RWPE2 (cell line): ENCODE measurements at regions not wholly inside any gene's neighbourhood (a gene's known extent, or its start where the extent isn't known, plus 50 kb on each side); places are given as distances from the start of the nearest gene placed in this dataset.

Experiments used
- ATAC-seq: fragments of 200-7000 bp; cut with Tn5 transposase; 3 replicates; pipeline ENCODE4 v1.9.1; 2021; ENCODE audit warnings: low read depth
- DNase-seq: peaks from one replicate; pipeline ENCODE4 v3.0.0-alpha.2; 2020; ENCODE audit warnings: low spot score
- H3K27ac ChIP-seq: fragments of 450-650 bp; 2 replicates; pipeline ENCODE4 v1.5.1; 2017; ENCODE audit warnings: mild to moderate bottlenecking; ENCODE audit not compliant: poor library complexity, severe bottlenecking
- H3K27me3 ChIP-seq: fragments of 250-450 bp; sonication (Bioruptor Pico); 2 replicates; pipeline ENCODE4 v1.5.1; 2021; ENCODE audit warnings: mild to moderate bottlenecking, moderate library complexity; ENCODE audit not compliant: insufficient read depth, poor library complexity, severe bottlenecking
- H3K36me3 ChIP-seq: fragments of 250-450 bp; sonication (Bioruptor Pico); 2 replicates; pipeline ENCODE4 v1.5.1; 2020; ENCODE audit warnings: low read depth, mild to moderate bottlenecking, moderate library complexity
- H3K4me1 ChIP-seq: fragments of 250-450 bp; sonication (Bioruptor Pico); 2 replicates; pipeline ENCODE4 v1.5.1; 2021; ENCODE audit warnings: mild to moderate bottlenecking, moderate library complexity; ENCODE audit not compliant: insufficient read depth, poor library complexity, severe bottlenecking
- H3K4me3 ChIP-seq: fragments of 250-450 bp; sonication (Bioruptor Pico); 2 replicates; pipeline ENCODE4 v1.5.1; 2021; ENCODE audit warnings: mild to moderate bottlenecking, moderate library complexity; ENCODE audit not compliant: severe bottlenecking
- H3K9me3 ChIP-seq: fragments of 250-450 bp; sonication (Bioruptor Pico); 2 replicates; pipeline ENCODE4 v1.5.1; 2021; ENCODE audit warnings: mild to moderate bottlenecking, moderate library complexity; ENCODE audit not compliant: severe bottlenecking
- CTCF ChIP-seq: fragments of 450-650 bp; IDR thresholded peaks from one replicate; pipeline ENCODE4 v1.5.1; 2017; ENCODE audit warnings: mild to moderate bottlenecking, moderate library complexity; ENCODE audit not compliant: poor library complexity, severe bottlenecking

GRCh38 chr20:4069751-4070150 lies 54.4 kb upstream of the RNF24 start:
- H3K36me3 ChIP-seq, result no peaks in the 10 kb centered on the region
- no peak overlapping the region for H3K4me3 ChIP-seq
- H3K27ac ChIP-seq, result peak overlapping the region; percentile 98
- DNase-seq (peak; percentile 45), ATAC-seq (no peak)
- peaks cover 46% of the 10 kb centered on the region for H3K4me1 ChIP-seq
- H3K27me3 ChIP-seq, result no peaks in the 10 kb centered on the region
- no peak for TF ChIP-seq CTCF
- no peaks in the 10 kb centered on the region for H3K9me3 ChIP-seq

DNA sequence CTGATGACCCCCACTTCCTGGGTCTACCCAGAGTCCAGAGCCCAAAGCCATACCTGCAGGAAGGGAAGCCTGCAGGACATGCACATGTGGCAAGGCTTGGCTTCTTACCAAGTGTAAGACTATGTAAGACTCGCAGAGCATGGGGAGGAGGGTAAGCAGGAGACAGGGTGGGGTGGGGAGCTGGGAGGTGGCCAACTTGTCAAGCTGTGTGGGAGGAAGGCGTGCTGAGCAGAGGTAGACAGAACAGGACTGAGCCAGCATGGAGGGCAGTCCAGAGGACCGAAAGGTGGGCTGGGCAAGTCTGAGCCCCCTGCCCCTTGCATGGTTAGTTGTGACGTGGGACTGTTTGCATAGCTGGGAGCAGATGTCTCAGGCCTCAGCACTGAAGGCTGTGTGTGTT lies 53.4 kb upstream of the RNF24 start:
- Histone ChIP-seq H3K4me1 (peaks cover 56% of the 10 kb centered on the region), H3K36me3 (no peaks in the 10 kb centered on the region), H3K4me3 (no peak overlapping the region), H3K27ac (peak overlapping the region; percentile 98), H3K27me3 (no peaks in the 10 kb centered on the region), H3K9me3 (no peaks in the 10 kb centered on the region)
- ATAC-seq (peak; percentile 49), DNase-seq (peak; percentile 89)
- no peak for TF ChIP-seq CTCF

DNA sequence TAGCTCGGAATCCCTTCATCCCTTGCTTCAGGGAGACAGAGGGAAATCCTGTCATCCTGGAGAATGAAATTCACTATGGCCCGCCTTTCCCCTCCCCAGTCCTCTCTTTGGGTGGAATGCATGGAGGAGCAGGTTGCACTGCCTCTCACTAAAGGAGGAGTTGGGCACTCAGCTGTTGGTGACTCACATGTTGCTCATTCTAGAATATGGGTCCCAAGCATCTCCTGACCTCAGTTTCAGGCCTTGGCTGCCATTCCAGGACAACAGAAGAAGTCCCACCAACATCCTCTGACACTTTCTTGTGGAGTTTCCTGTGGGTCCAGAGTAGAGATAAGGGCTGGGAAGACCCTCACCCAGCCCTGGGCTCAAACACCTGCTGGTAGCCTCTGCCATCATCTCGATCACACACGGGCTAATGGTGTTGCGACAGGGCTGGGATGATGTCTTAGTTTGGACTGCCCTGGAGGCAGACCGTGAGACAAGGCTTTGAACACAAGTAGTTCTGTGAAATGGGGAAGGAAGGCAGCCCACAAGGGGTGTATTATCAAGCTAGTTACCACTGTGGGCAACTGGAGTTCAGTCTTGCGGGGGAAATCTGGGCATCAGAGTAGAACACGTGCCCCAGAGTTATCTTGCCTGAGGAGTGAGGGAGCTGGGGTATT lies 52.4 kb upstream of the RNF24 start:
- ATAC-seq (0 out of 3 replicates have a peak, but pooled peaks have one; percentile 17), DNase-seq (peak; percentile 66)
- TF ChIP-seq CTCF, result no peak
- H3K36me3 ChIP-seq, result no peaks in the 10 kb centered on the region
- H3K4me1 ChIP-seq, result peaks cover 58% of the 10 kb centered on the region
- H3K4me3 ChIP-seq, result no peak overlapping the region
- no peaks in the 10 kb centered on the region for H3K27me3 ChIP-seq
- H3K9me3 ChIP-seq, result no peaks in the 10 kb centered on the region
- H3K27ac ChIP-seq, result peak overlapping the region; percentile 98

DNA sequence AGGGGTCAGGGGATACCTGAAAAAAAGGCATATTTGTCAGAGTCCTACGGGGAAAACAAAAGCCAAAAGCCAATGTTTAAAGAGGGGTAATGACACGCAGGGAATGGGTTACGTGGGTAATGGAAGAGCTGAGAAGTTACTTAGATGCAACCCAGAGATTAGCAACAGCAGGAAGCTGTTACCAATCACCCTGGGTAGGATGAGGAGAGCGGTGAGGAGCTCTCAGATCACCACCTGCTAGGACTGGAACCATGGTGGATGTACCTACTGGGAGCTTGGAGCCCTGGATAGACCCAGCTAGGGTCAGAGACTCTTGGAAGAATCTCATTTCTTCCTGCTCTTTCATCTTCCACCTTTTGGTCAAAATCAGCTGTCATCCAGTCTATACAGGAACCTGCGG lies 51.2 kb upstream of the RNF24 start:
- no peak for ATAC-seq
- no peaks in the 10 kb centered on the region for H3K27me3 ChIP-seq
- DNase-seq, result peak; percentile 17
- no peak overlapping the region for H3K4me3 ChIP-seq
- no peaks in the 10 kb centered on the region for H3K9me3 ChIP-seq
- no peaks in the 10 kb centered on the region for H3K36me3 ChIP-seq
- peaks cover 58% of the 10 kb centered on the region for H3K4me1 ChIP-seq
- no peak for TF ChIP-seq CTCF
- peak overlapping the region; percentile 98 for H3K27ac ChIP-seq

- ATAC-seq, result peak; percentile 42
- no peaks in the 10 kb centered on the region for H3K9me3 ChIP-seq
- no peaks in the 10 kb centered on the region for H3K36me3 ChIP-seq
- H3K4me3 ChIP-seq, result no peak overlapping the region
- peak; percentile 3 for DNase-seq
- TF ChIP-seq CTCF, result no peak
- H3K27me3 ChIP-seq, result no peaks in the 10 kb centered on the region
- peak overlapping the region; percentile 98 for H3K27ac ChIP-seq
- peaks cover 58% of the 10 kb centered on the region for H3K4me1 ChIP-seq
Measured at GRCh38 chr20:4065391-4065844, 50.1 kb upstream of the RNF24 start.
